ENCODE measurements at regions not wholly inside any gene's neighbourhood (a gene's known extent, or its start where the extent isn't known, plus 50 kb on each side); places are given as distances from the start of the nearest gene placed in this dataset.

DNA sequence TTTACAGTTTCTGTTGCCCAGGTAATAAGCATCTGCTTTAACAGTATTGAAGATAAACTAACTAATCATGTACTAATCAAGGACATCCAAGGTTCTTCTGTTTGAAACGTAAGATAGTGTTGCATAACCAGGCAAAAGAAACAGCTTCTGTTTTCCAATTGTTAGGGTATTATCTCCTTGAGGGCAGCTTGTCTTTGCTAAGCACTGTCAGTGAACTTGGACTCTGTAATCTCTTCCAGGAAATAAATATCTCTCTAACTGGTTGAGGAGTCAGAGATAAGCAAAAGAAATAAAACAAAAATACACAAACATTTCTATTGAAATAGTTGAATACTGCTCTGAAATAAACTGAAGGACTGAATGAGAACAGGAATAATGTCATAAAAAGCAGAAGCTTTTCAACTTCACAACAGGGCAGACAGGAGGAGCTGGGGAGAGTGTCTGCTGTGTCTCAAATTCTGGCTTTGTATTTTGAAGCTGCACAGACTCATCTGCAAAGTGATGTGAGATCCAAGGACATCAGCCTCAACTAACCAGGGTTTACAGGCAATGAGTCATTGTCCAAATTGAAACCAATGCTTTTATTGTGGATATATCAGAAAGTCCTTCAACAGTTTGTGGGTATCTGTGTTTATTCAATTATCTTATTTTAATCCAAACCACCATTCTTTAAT is 1253.0 kb upstream of the PCDH7 start:
- no peak for TF ChIP-seq CTCF (IDR thresholded peaks at IDR 0.05)
